Suprapubic skin (tissue), 4 donors: ENCODE measurements at regions not wholly inside any gene's neighbourhood (a gene's known extent, or its start where the extent isn't known, plus 50 kb on each side); places are given as distances from the start of the nearest gene placed in this dataset.

Source experiments
- CTCF ChIP-seq, 2 donors: fragments of 200-600 bp in 1 of 2; fragments of 450-650 bp in 1 of 2; sonication (generic) in 1 of 2; IDR thresholded peaks; one replicate each; pipeline ENCODE4 v1.5.1; 2016 to 2019; ENCODE audit warnings: antibody characterized with exemption in 2 of 2, mild to moderate bottlenecking in 1 of 2, moderate library complexity in 1 of 2
- POLR2A ChIP-seq, 2 donors: fragments of 450-650 bp; IDR thresholded peaks; one replicate each; pipeline ENCODE4 v1.6.1; 2017; ENCODE audit warnings: antibody characterized with exemption in 2 of 2, mild to moderate bottlenecking in 2 of 2, moderate library complexity in 2 of 2
- POLR2AphosphoS5 ChIP-seq, 3 donors: sonication (generic); formaldehyde crosslinking; IDR thresholded peaks; one replicate each; pipeline ENCODE4 v1.6.1; 2017; ENCODE audit warnings: antibody characterized with exemption in 3 of 3

- TF ChIP-seq CTCF (IDR thresholded peaks at IDR 0.05) (no peak), POLR2A (IDR thresholded peaks at IDR 0.05) (no peak), POLR2AphosphoS5 (IDR thresholded peaks at IDR 0.05) (no peak)
Observed at GRCh38 chr18:54777989-54778388, 50.3 kb upstream of the RAB27B start.
